HepG2 (cell line): ENCODE measurements at regions not wholly inside any gene's neighbourhood (a gene's known extent, or its start where the extent isn't known, plus 50 kb on each side); places are given as distances from the start of the nearest gene placed in this dataset.

Source experiments
- EEA1 ChIP-seq: sonication (generic); formaldehyde crosslinking; IDR thresholded peaks from 2 replicates; pipeline ENCODE4 v1.5.1; 2020; ENCODE audit warnings: mild to moderate bottlenecking, missing genetic modification reagents, borderline replicate concordance
- EZH2 ChIP-seq: conservative IDR thresholded peaks from 2 replicates; pipeline ENCODE4 v1.6.1; 2012; ENCODE audit warnings: mild to moderate bottlenecking, low read depth, low read length, moderate library complexity
- JUN ChIP-seq: sonication (generic); formaldehyde crosslinking; IDR thresholded peaks from 2 replicates; pipeline ENCODE4 v1.4.0; 2020; ENCODE audit warnings: mild to moderate bottlenecking, missing genetic modification reagents
- MEF2D ChIP-seq: sonication (generic); formaldehyde crosslinking; IDR thresholded peaks from 2 replicates; pipeline ENCODE4 v1.5.1; 2020; ENCODE audit warnings: mild to moderate bottlenecking, missing genetic modification reagents
- NFE2 ChIP-seq: sonication (generic); formaldehyde crosslinking; IDR thresholded peaks from 2 replicates; pipeline ENCODE4 v1.4.0; 2020; ENCODE audit warnings: missing genetic modification reagents
- NFE2L1 ChIP-seq: sonication (generic); formaldehyde crosslinking; IDR thresholded peaks from 2 replicates; pipeline ENCODE4 v1.4.0; 2020; ENCODE audit warnings: missing genetic modification reagents, mild to moderate bottlenecking, borderline replicate concordance
- ZNF563 ChIP-seq: sonication (generic); formaldehyde crosslinking; IDR thresholded peaks from 2 replicates; pipeline ENCODE4 v1.8.0; 2022; ENCODE audit warnings: mild to moderate bottlenecking, moderate library complexity, missing genetic modification reagents

DNA sequence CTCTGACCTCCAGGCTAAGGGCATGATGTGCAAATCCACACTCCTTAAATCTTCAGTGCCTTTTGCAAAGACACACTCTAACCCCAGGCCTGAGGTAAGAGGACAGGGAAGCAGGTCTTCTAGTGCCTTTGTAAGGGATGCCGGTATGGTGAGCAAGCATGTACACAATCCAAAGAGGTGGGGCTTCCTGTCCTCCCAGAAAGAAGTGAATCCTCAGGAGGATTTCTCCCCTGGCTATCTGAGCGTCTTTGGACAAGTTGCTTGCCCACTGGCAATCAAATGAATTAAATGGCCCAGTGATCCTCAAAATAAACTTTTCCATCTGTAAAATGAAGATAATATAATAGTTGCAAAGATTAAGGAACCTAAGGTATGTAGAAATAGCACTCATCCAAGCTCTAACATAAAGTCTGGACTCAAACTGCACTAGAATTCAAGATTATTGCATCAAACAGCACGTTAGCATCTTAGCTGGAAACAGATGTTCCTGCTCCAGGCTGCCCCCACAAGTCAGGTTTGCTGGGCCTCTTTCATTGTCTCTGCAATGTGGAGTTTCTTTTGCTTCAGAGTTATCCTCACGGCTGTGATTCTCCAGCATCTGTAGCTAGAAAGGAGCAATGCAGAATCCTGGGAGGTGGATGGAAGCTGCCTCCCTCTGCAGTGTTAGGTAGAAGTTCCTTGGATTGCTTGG, 249.6 kb downstream of the TSHZ3 start:
- TF ChIP-seq ZNF563 (CRISPR knock-in tag) = no peak
- TF ChIP-seq MEF2D (CRISPR knock-in tag) = no peak
- TF ChIP-seq EEA1 (CRISPR knock-in tag) = no peak
- TF ChIP-seq NFE2L1 (CRISPR knock-in tag) = no peak
- TF ChIP-seq EZH2 = no peak
- no peak for TF ChIP-seq JUN (CRISPR knock-in tag)
- TF ChIP-seq NFE2 = no peak
